ENCODE measurements at regions not wholly inside any gene's neighbourhood (a gene's known extent, or its start where the extent isn't known, plus 50 kb on each side); places are given as distances from the start of the nearest gene placed in this dataset.

GRCh38 chr4:147137280-147137679 lies 191.6 kb upstream of the TTC29 start:
- Histone ChIP-seq H3K9me3 (ENCODE audit: low read depth, low read length) (no peaks in the 10 kb centered on the region), H3K27ac (ENCODE audit: low read depth, low read length) (no peak overlapping the region), H4K20me1 (ENCODE audit: insufficient read depth, low read length) (no peaks in the 10 kb centered on the region)

DNA sequence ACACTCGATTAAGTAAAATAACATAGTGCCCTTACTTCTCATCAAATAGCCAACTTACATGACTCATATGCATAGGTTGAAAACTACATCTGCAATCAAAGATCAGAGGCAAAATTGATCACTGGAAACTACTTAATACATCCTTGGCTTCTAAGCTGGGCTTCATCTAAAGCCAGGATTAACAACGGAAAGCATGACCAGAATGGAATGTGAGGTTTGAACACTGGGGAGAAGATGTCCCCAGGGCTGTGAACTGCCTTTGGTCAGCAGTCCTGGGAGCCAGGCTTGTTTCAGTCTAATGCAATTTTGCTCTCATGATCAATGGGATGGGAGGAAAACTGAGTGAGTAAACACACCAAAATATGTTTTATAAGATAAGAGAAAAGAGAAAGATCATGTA lies 192.5 kb upstream of the TTC29 start:
- Histone ChIP-seq H4K20me1 (ENCODE audit: insufficient read depth, low read length) (no peaks in the 10 kb centered on the region), H3K9me3 (ENCODE audit: low read depth, low read length) (no peaks in the 10 kb centered on the region), H3K4me2 (ENCODE audit: insufficient read depth, low read length) (no peak overlapping the region), H3K27ac (ENCODE audit: low read depth, low read length) (no peak overlapping the region), H3K4me3 (ENCODE audit: insufficient read depth, low read length) (no peak overlapping the region), H3K36me3 (ENCODE audit: insufficient read depth, low read length) (no peaks in the 10 kb centered on the region), H3K27me3 (ENCODE audit: insufficient read depth, low read length) (no peaks in the 10 kb centered on the region), H3K79me2 (ENCODE audit: insufficient read depth, low read length) (no peaks in the 10 kb centered on the region), H3K4me1 (ENCODE audit: insufficient read depth, low read length) (no peaks in the 10 kb centered on the region), H2AFZ (ENCODE audit: low read length) (no peak overlapping the region)
- DNase-seq (ENCODE audit: insufficient read length, low spot score, missing footprints) = peak; percentile 70
- TF ChIP-seq, protein P1, sequence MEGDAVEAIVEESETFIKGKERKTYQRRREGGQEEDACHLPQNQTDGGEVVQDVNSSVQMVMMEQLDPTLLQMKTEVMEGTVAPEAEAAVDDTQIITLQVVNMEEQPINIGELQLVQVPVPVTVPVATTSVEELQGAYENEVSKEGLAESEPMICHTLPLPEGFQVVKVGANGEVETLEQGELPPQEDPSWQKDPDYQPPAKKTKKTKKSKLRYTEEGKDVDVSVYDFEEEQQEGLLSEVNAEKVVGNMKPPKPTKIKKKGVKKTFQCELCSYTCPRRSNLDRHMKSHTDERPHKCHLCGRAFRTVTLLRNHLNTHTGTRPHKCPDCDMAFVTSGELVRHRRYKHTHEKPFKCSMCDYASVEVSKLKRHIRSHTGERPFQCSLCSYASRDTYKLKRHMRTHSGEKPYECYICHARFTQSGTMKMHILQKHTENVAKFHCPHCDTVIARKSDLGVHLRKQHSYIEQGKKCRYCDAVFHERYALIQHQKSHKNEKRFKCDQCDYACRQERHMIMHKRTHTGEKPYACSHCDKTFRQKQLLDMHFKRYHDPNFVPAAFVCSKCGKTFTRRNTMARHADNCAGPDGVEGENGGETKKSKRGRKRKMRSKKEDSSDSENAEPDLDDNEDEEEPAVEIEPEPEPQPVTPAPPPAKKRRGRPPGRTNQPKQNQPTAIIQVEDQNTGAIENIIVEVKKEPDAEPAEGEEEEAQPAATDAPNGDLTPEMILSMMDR (IDR thresholded peaks at IDR 0.05; ENCODE audit: extremely low read depth, low read depth, low read length) = no peak

More at GRCh38 chr4:147137280-147137679, 191.6 kb upstream of the TTC29 start:
- no peak overlapping the region for H3K4me3 ChIP-seq (ENCODE audit: insufficient read depth, low read length)
- no peak overlapping the region for H3K4me2 ChIP-seq (ENCODE audit: insufficient read depth, low read length)
- H3K27me3 ChIP-seq (ENCODE audit: insufficient read depth, low read length) = no peaks in the 10 kb centered on the region
- no peaks in the 10 kb centered on the region for H3K4me1 ChIP-seq (ENCODE audit: insufficient read depth, low read length)
- TF ChIP-seq, protein P1 (IDR thresholded peaks at IDR 0.05; ENCODE audit: extremely low read depth, low read depth, low read length) = no peak
- H3K79me2 ChIP-seq (ENCODE audit: insufficient read depth, low read length) = no peaks in the 10 kb centered on the region
- no peaks in the 10 kb centered on the region for H3K36me3 ChIP-seq (ENCODE audit: insufficient read depth, low read length)
- DNase-seq (ENCODE audit: insufficient read length, low spot score, missing footprints) = no peak
- no peak overlapping the region for H2AFZ ChIP-seq (ENCODE audit: low read length)

DNA sequence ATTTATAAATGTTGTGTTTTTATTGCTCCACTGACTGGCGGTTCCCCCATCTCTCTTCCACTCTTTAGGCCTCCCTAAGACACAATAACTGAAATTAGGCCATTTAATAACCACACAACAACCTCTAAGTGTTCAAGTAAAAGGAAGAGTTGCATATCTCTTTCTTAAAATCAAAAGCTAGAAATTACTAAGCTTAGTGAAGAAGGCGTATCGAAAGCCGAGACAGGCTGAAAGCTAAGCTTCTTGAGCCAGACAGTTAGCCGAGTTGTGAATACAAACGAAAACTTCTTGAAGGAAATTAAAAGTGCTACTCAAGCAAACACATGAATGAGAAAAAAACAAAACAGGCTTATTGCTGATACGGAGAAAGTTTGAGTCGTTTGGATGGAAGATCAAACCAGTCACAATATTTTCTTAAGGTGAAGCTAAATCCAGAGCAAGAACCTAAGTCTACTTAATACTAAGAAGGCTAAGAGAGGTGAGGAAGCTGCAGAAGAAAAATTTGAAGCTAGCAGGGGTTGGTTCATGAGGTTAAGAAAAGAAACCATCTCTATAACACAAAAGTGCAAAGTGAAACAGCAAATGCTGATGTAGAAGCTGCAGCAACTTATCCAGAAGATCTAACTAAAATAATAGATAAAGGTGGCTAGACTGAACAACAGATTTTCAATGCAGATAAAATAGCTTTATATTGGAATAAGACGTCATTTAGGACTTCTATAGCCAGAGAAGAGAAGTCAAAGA lies 194.0 kb upstream of the TTC29 start:
- Histone ChIP-seq H3K27me3 (ENCODE audit: insufficient read depth, low read length) (no peaks in the 10 kb centered on the region), H3K9me3 (ENCODE audit: low read depth, low read length) (no peaks in the 10 kb centered on the region), H3K4me3 (ENCODE audit: insufficient read depth, low read length) (no peak overlapping the region), H3K79me2 (ENCODE audit: insufficient read depth, low read length) (no peaks in the 10 kb centered on the region), H3K4me2 (ENCODE audit: insufficient read depth, low read length) (no peak overlapping the region), H2AFZ (ENCODE audit: low read length) (no peak overlapping the region), H3K27ac (ENCODE audit: low read depth, low read length) (no peak overlapping the region), H3K36me3 (ENCODE audit: insufficient read depth, low read length) (no peaks in the 10 kb centered on the region), H3K4me1 (ENCODE audit: insufficient read depth, low read length) (no peaks in the 10 kb centered on the region), H4K20me1 (ENCODE audit: insufficient read depth, low read length) (no peaks in the 10 kb centered on the region)
- TF ChIP-seq, protein P1 (IDR thresholded peaks at IDR 0.05; ENCODE audit: extremely low read depth, low read depth, low read length) = no peak
- no peak for DNase-seq (ENCODE audit: insufficient read length, low spot score, missing footprints)

DNA sequence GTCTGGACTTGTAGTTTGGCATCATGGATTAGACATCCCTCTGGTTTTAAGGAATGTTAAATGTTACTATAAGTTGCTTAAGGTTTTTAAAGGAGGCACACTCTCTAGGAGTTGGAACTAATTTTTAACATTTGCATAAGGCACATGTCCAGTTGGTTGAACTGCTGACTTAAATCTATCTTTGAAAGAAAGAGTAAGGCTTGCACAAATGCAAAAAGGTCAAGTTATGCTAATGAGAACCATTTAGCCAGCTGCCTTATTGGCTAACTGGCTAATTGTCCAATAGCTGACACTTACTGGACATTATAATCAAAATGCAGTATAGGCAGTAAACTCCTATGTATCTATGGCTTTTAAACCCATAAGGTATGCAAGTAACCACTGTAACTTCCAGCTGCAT lies 206.1 kb upstream of the TTC29 start:
- H3K4me2 ChIP-seq (ENCODE audit: insufficient read depth, low read length) = no peak overlapping the region
- peaks cover 3% of the 10 kb centered on the region for H3K27me3 ChIP-seq (ENCODE audit: insufficient read depth, low read length)
- H4K20me1 ChIP-seq (ENCODE audit: insufficient read depth, low read length) = no peaks in the 10 kb centered on the region
- H2AFZ ChIP-seq (ENCODE audit: low read length) = no peak overlapping the region
- no peak overlapping the region for H3K4me3 ChIP-seq (ENCODE audit: insufficient read depth, low read length)
- no peaks in the 10 kb centered on the region for H3K79me2 ChIP-seq (ENCODE audit: insufficient read depth, low read length)
- H3K36me3 ChIP-seq (ENCODE audit: insufficient read depth, low read length) = no peaks in the 10 kb centered on the region
- DNase-seq (ENCODE audit: insufficient read length, low spot score, missing footprints) = no peak
- no peaks in the 10 kb centered on the region for H3K9me3 ChIP-seq (ENCODE audit: low read depth, low read length)
- H3K4me1 ChIP-seq (ENCODE audit: insufficient read depth, low read length) = no peaks in the 10 kb centered on the region
- TF ChIP-seq, protein P1 (IDR thresholded peaks at IDR 0.05; ENCODE audit: extremely low read depth, low read depth, low read length) = no peak
- no peak overlapping the region for H3K27ac ChIP-seq (ENCODE audit: low read depth, low read length)
